ENCODE measurements at regions not wholly inside any gene's neighbourhood (a gene's known extent, or its start where the extent isn't known, plus 50 kb on each side); places are given as distances from the start of the nearest gene placed in this dataset.
A peak's percentile ranks its signal among the peaks of the same experiment; 100 is the strongest.

GRCh38 chr2:236632295-236633218, 62.9 kb downstream of the ACKR3 start:
- DNase-seq (ENCODE audit: low spot score) (no peak), ATAC-seq (ENCODE audit: low FRiP score) (no peak)
- TF ChIP-seq CTCF (IDR thresholded peaks at IDR 0.05), result no peak

- no peak for ATAC-seq (ENCODE audit: low FRiP score)
- no peak for DNase-seq (ENCODE audit: low spot score)
- TF ChIP-seq CTCF (IDR thresholded peaks at IDR 0.05), result no peak
Measured at GRCh38 chr2:236633219-236633570, 63.6 kb downstream of the ACKR3 start.

- TF ChIP-seq CTCF (IDR thresholded peaks at IDR 0.05), result no peak
- no peak for ATAC-seq (ENCODE audit: low FRiP score)
- peak; percentile 5 for DNase-seq (ENCODE audit: low spot score)
Measured at GRCh38 chr2:236633775-236634560, 64.3 kb downstream of the ACKR3 start.

- no peak for ATAC-seq (ENCODE audit: low FRiP score)
- DNase-seq (ENCODE audit: low spot score), result no peak
- no peak for TF ChIP-seq CTCF (IDR thresholded peaks at IDR 0.05)
Measured at GRCh38 chr2:236636261-236636660, 66.6 kb downstream of the ACKR3 start.

GRCh38 chr2:236636714-236637470, 67.3 kb downstream of the ACKR3 start:
- no peak for TF ChIP-seq CTCF (IDR thresholded peaks at IDR 0.05)
- DNase-seq (ENCODE audit: low spot score) (no peak), ATAC-seq (ENCODE audit: low FRiP score) (no peak)

GRCh38 chr2:236637686-236638569, 68.3 kb downstream of the ACKR3 start:
- no peak for TF ChIP-seq CTCF (IDR thresholded peaks at IDR 0.05)
- peak; percentile 35 for ATAC-seq (ENCODE audit: low FRiP score)
- DNase-seq (ENCODE audit: low spot score), result no peak
